ENCODE measurements at regions not wholly inside any gene's neighbourhood (a gene's known extent, or its start where the extent isn't known, plus 50 kb on each side); places are given as distances from the start of the nearest gene placed in this dataset.

- TF ChIP-seq YY1 (IDR thresholded peaks at IDR 0.05; ENCODE audit: insufficient read depth, insufficient read length) (no peak), ZNF274 (IDR thresholded peaks at IDR 0.05; ENCODE audit: low read depth, low read length) (no peak), SUZ12 (IDR thresholded peaks at IDR 0.05; ENCODE audit: extremely low read depth, insufficient read depth, insufficient read length) (no peak)
Measured at GRCh38 chr11:45585205-45585604, 80.2 kb downstream of the CHST1 start.

Data from NT2/D1 (cell line).